Suprapubic skin (tissue), 3 donors: ENCODE measurements at regions not wholly inside any gene's neighbourhood (a gene's known extent, or its start where the extent isn't known, plus 50 kb on each side); places are given as distances from the start of the nearest gene placed in this dataset.

ENCODE experiments used
- CTCF ChIP-seq, 2 donors: fragments of 200-600 bp in 1 of 2; fragments of 450-650 bp in 1 of 2; sonication (generic) in 1 of 2; IDR thresholded peaks; one replicate each; pipeline ENCODE4 v1.5.1; 2016 to 2019; ENCODE audit warnings: antibody characterized with exemption in 2 of 2, mild to moderate bottlenecking in 1 of 2, moderate library complexity in 1 of 2
- EP300 ChIP-seq: sonication (generic); formaldehyde crosslinking; IDR thresholded peaks from one replicate; pipeline ENCODE4 v1.6.1; 2017; ENCODE audit warnings: antibody characterized with exemption

- TF ChIP-seq CTCF (IDR thresholded peaks at IDR 0.05) (no peak), EP300 (no peak)
These were observed 1557.0 kb downstream of the SI start for GRCh38 chr3:163521261-163521660.
